ENCODE measurements at regions not wholly inside any gene's neighbourhood (a gene's known extent, or its start where the extent isn't known, plus 50 kb on each side); places are given as distances from the start of the nearest gene placed in this dataset.
A peak's percentile ranks its signal among the peaks of the same experiment; 100 is the strongest.
"Not testable (repeated sequence)": the region's sequence is repeated elsewhere in the genome, so short reads cannot be mapped to it uniquely, and the experiment has no call there.

DNA sequence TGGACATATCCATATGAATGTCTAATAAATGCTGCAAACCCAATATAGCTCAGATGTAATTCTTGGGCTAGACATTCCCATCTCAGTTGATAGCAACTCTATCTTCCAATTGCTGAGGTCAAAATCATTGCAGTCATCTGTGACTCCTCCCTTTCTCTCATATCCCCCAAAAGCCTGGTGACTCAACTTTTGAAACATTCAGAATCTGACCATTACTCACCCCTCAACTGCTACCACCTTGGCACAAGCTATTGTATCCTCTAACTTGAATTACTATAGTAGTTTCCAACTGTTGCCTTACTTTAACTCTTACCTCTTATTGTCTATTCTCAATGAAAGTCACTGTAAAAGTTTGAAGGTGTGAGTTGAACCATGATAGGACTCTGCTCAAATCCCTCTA is 600.1 kb upstream of the RGMB start:
- Histone ChIP-seq H3K9me3 (ENCODE audit: control insufficient read depth, low read length) (no peaks in the 10 kb centered on the region), H3K4me1 (ENCODE audit: control insufficient read depth, insufficient read depth, low read length) (no peaks in the 10 kb centered on the region), H3K4me3 (ENCODE audit: low read length) (no peak overlapping the region), H3K27me3 (replicated peaks; ENCODE audit: control insufficient read depth, insufficient read depth, low read length) (no peaks in the 10 kb centered on the region), H3K36me3 (ENCODE audit: control insufficient read depth, insufficient read depth, low read length, severe bottlenecking) (no peaks in the 10 kb centered on the region), H3K9ac (ENCODE audit: low read length) (no peak overlapping the region)
- DNase-seq (ENCODE audit: low read depth) = peak; percentile 1

DNA sequence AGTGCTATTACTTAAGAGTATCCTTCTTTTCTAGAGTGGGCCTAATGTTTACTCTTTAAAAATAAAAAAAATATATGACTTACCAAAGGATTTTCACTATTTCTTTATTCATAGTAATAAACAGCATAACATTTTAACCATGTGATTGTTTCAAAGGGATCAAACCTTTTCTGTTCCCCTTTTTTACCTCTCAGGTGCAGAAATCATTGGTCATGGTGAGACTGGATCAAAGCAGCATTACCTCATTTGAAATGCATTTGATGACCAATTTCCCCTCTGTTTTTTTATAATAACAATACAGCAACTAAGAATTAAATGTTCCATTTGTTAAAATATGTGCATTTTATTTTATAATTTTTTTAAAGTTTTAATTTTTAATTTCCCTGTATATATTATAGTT is 598.0 kb upstream of the RGMB start:
- Histone ChIP-seq H3K9me3 (ENCODE audit: control insufficient read depth, low read length) (no peaks in the 10 kb centered on the region), H3K4me3 (ENCODE audit: low read length) (no peak overlapping the region), H3K4me1 (ENCODE audit: control insufficient read depth, insufficient read depth, low read length) (peaks cover 2% of the 10 kb centered on the region), H3K9ac (ENCODE audit: low read length) (no peak overlapping the region), H3K36me3 (ENCODE audit: control insufficient read depth, insufficient read depth, low read length, severe bottlenecking) (no peaks in the 10 kb centered on the region), H3K27me3 (replicated peaks; ENCODE audit: control insufficient read depth, insufficient read depth, low read length) (no peaks in the 10 kb centered on the region)
- DNase-seq (ENCODE audit: low read depth) = no peak

DNA sequence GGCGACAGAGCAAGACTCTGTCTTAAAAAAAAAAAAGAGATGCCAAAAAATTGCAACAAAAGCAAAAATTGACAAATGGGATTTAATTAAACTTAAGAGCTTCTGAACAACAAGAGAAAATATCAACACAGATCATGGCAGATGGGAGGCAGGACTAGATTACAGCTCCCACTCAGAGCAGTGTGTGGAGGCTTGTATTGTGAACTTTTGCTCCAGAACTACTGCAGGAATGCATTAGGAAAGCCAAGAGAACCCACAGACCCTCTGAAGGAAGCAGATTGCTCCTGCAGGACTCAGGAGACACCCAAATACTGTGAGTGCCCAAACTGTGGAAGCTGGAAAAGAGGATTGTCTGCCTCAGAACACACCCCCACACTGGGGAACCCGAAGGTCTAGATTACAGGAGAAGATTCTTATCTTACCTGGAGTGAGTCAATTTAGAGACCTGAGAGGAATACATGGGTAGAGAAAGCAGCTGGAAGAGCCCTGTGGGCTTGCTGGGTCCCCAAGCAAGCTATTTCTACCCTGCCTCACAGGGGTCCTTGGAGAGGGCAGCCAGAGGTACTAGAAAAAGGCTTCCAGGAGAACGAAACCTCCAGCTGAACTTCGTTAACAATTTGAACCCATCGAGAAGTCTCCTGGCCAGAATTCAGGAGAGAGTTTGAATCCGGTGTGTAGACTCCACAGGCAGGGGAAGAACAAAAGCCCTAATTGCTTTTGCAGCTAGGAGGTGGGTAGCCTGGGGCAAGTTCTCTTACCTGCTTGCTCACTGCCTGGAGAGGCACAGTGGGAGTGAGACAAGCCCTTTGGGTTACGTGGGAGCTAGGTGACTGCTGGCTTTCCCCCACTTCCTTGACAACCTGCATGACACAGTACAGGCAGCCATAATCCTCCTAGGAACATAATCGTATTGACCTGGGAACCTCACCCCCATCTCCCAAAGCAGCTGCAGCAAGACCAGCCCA is 593.4 kb upstream of the RGMB start:
- no peak overlapping the region for H3K9ac ChIP-seq (ENCODE audit: low read length)
- peaks cover 3% of the 10 kb centered on the region for H3K9me3 ChIP-seq (ENCODE audit: control insufficient read depth, low read length)
- H3K4me1 ChIP-seq (ENCODE audit: control insufficient read depth, insufficient read depth, low read length) = peaks cover 2% of the 10 kb centered on the region
- H3K4me3 ChIP-seq (ENCODE audit: low read length) = no peak overlapping the region
- no peaks in the 10 kb centered on the region for H3K27me3 ChIP-seq (replicated peaks; ENCODE audit: control insufficient read depth, insufficient read depth, low read length)
- DNase-seq (ENCODE audit: low read depth) = no peak
- H3K36me3 ChIP-seq (ENCODE audit: control insufficient read depth, insufficient read depth, low read length, severe bottlenecking) = no peaks in the 10 kb centered on the region

DNA sequence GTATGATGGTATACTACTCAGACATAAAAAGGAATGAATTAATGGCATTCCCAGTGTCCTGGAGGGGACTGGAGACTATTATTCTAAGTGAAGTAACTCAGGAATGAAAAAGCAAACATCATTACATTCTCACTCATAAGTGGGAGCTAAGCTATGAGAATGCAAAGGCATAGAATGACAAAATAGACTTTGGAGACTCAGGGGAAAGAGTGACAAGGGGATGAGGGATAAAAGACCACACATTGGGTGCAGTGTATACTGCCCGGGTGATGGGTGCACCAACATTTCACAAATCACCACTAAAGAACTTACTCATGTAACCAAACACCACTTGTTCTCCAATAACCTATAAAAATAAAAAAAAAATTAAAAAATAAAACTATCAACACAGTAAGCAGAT is 587.3 kb upstream of the RGMB start:
- Histone ChIP-seq H3K4me3 (ENCODE audit: low read length) (no peak overlapping the region), H3K9ac (ENCODE audit: low read length) (no peak overlapping the region), H3K9me3 (ENCODE audit: control insufficient read depth, low read length) (peaks cover 2% of the 10 kb centered on the region), H3K4me1 (ENCODE audit: control insufficient read depth, insufficient read depth, low read length) (no peaks in the 10 kb centered on the region), H3K36me3 (ENCODE audit: control insufficient read depth, insufficient read depth, low read length, severe bottlenecking) (no peaks in the 10 kb centered on the region), H3K27me3 (replicated peaks; ENCODE audit: control insufficient read depth, insufficient read depth, low read length) (no peaks in the 10 kb centered on the region)
- no peak for DNase-seq (ENCODE audit: low read depth)

DNA sequence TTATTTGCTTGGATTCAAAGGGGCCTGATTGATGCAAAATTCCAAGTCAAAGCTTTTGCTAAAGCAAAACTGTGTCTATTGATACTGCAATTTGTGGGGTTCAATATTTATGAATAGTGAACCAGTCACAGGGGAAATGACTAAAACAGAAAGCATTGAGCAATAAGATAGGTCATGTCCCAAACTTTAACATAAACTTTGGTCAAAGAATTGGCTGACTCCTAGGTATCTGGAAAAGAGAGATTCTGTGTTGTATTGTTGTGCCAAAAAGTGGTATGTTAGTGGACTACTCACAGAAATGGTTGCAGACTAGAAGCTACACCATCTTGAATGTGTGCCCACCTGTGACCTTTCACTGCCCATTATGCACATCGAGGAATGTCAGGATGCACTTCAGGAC is 585.5 kb upstream of the RGMB start:
- Histone ChIP-seq H3K9ac (ENCODE audit: low read length) (no peak overlapping the region), H3K27me3 (replicated peaks; ENCODE audit: control insufficient read depth, insufficient read depth, low read length) (no peaks in the 10 kb centered on the region), H3K9me3 (ENCODE audit: control insufficient read depth, low read length) (no peaks in the 10 kb centered on the region), H3K4me1 (ENCODE audit: control insufficient read depth, insufficient read depth, low read length) (no peaks in the 10 kb centered on the region), H3K4me3 (ENCODE audit: low read length) (no peak overlapping the region), H3K36me3 (ENCODE audit: control insufficient read depth, insufficient read depth, low read length, severe bottlenecking) (no peaks in the 10 kb centered on the region)
- DNase-seq (ENCODE audit: low read depth) = no peak

DNA sequence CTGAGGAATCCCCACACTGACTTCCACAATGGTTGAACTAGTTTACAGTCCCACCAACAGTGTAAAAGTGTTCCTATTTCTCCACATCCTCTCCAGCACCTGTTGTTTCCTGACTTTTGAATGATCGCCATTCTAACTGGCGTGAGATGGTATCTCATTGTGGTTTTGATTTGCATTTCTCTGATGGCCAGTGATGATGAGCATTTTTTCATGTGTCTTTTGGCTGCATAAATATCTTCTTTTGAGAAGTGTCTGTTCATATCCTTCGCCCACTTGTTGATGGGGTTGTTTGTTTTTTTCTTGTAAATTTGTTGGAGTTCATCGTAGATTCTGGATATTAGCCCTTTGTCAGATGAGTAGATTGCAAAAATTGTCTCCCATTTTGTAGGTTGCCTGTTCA is 583.1 kb upstream of the RGMB start:
- not testable (repeated sequence) for DNase-seq (ENCODE audit: low read depth); H3K27me3 ChIP-seq (replicated peaks; ENCODE audit: control insufficient read depth, insufficient read depth, low read length); H3K4me1 ChIP-seq (ENCODE audit: control insufficient read depth, insufficient read depth, low read length); H3K36me3 ChIP-seq (ENCODE audit: control insufficient read depth, insufficient read depth, low read length, severe bottlenecking); H3K9me3 ChIP-seq (ENCODE audit: control insufficient read depth, low read length); H3K9ac ChIP-seq (ENCODE audit: low read length); H3K4me3 ChIP-seq (ENCODE audit: low read length)

DNA sequence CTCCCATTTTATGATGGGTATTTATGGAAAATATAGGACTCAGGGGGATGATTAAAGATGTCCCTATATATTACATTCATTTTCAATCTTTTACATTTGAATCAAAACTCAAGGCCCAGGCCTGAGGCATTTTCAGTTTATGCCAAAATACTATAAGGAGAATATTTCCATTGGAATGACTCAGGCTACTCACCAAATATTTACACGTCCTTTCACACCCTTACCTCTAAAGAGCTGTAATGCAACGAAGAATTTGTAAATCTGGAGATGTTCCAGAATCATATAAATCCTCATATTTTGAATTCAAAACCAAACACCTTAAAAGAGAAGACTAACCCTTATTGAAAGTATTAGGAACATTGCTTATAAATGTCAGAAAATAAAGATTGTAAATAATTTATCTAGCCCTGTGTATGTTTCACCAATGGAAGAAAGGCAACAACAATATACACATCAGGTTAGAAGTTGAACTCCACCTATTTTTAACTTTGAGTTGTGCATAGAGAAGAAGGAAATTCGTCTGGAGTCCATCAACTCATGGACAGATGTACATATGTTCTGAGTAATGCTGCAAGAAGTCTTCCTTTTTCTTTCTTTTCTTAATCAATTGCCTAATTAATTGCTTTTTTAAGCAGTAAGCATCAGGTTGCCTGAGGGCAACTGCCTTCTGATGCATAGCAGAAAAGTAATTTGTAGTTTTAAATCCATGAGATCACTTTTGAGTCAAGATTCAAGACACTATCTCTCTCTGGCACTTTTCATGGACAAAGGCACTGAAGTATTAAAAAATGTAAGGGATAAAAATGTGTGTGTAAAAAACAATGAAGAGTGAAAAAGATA is 579.3 kb upstream of the RGMB start:
- no peak for DNase-seq (ENCODE audit: low read depth)
- Histone ChIP-seq H3K4me3 (ENCODE audit: low read length) (no peak overlapping the region), H3K9me3 (ENCODE audit: control insufficient read depth, low read length) (no peaks in the 10 kb centered on the region), H3K4me1 (ENCODE audit: control insufficient read depth, insufficient read depth, low read length) (no peaks in the 10 kb centered on the region), H3K36me3 (ENCODE audit: control insufficient read depth, insufficient read depth, low read length, severe bottlenecking) (no peaks in the 10 kb centered on the region), H3K27me3 (replicated peaks; ENCODE audit: control insufficient read depth, insufficient read depth, low read length) (no peaks in the 10 kb centered on the region), H3K9ac (ENCODE audit: low read length) (no peak overlapping the region)

DNA sequence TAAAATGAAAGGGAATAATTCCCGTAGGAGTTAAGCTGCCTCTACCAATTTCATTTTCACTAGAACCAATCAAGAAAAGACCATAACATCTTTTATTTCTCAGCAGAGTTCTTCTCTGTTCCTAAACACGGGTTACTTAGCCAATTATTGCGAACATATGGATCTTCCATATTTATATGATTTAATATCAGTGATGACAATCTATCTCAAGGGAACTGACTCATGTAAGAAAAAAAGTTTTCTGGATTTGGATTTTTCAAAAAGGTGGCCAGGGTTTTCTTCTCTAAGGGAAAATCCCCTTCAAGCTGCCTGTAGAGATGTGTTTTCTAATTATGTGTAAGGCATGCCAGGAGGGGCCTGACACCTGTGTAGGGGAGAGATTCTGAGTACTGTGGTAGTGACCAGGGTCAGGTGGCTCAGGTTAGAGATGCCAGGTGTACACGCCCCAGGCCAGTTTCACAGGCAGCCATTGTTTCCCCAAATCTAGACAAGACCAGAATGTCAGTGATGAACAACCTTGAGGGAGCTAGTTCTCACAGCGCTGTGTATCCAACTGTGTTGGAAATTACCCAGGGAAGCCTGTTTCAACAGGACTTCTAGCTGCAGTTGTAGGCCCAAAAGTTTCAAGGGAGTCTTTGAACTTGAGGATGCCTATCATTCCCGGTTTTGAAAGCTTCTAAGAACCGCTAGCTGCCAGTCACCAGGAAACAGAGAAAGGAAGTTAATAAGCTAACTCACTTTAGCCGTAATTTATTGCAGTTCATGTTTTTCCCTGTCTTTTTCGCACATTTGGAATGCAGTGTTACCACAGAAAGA is 572.5 kb upstream of the RGMB start:
- H3K36me3 ChIP-seq (ENCODE audit: control insufficient read depth, insufficient read depth, low read length, severe bottlenecking) = no peaks in the 10 kb centered on the region
- no peak for DNase-seq (ENCODE audit: low read depth)

DNA sequence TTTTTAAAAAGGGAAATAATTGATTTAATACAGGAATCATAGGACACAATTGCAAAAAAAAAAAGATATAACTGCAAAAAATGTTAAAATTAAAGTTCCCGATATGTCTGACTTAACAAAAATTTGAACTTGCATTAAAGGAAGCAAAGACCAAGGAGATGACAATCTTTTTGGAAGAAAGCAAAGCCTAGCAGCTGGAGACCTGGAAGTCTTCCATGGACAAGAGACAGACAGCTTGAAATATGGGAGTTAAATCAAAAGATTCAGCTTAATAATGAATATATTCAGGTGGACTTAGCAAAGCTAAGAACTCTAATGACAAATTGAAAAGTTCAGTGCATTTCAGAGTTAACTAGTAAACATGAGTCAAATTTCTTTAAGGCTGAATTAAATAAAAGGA is 568.7 kb upstream of the RGMB start:
- DNase-seq (ENCODE audit: low read depth) = no peak
- H3K9me3 ChIP-seq (ENCODE audit: control insufficient read depth, low read length) = no peaks in the 10 kb centered on the region
- H3K27me3 ChIP-seq (replicated peaks; ENCODE audit: control insufficient read depth, insufficient read depth, low read length) = no peaks in the 10 kb centered on the region
- no peaks in the 10 kb centered on the region for H3K36me3 ChIP-seq (ENCODE audit: control insufficient read depth, insufficient read depth, low read length, severe bottlenecking)
- H3K4me1 ChIP-seq (ENCODE audit: control insufficient read depth, insufficient read depth, low read length) = peaks cover 8% of the 10 kb centered on the region
- no peak overlapping the region for H3K4me3 ChIP-seq (ENCODE audit: low read length)
- H3K9ac ChIP-seq (ENCODE audit: low read length) = no peak overlapping the region

More for the DNA sequence above, 572.5 kb upstream of the RGMB start:
- Histone ChIP-seq H3K9me3 (ENCODE audit: control insufficient read depth, low read length) (no peaks in the 10 kb centered on the region), H3K27me3 (replicated peaks; ENCODE audit: control insufficient read depth, insufficient read depth, low read length) (no peaks in the 10 kb centered on the region), H3K4me1 (ENCODE audit: control insufficient read depth, insufficient read depth, low read length) (peaks cover 6% of the 10 kb centered on the region), H3K9ac (ENCODE audit: low read length) (no peak overlapping the region), H3K4me3 (ENCODE audit: low read length) (no peak overlapping the region)

DNA sequence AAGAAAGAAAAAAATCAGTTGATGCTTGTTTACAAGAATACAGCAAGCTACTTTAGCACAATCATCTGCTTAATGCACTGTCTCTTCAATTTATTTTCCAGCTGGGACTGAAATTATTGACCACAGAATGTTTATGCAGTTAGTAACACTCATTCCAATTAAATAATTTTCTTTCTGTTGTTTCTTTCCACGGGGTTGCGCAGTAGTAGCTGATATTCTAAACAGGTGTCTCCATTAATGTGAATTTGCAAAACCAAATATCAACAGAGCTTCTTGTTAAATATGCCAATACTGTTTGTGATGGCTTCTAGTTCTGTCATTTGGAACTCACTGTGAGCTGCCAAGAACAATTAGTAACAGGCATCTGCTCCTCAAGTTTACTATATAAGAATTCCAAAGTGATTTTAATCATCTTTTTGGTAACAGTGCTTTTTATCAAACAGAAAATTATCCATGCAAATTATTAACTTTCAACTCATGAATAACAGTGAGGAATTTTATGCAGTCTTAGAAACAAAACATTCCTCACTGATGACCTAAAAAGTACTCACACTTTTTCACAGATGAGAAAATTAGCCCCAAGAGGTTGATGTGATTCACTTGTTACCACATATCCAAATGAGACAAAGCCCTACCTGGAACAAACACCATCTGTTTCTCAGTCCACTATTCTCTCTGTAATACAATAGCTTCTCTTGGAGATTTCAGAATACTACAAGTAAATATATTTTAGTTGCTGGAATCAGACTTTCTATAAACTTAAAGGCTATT is 567.6 kb upstream of the RGMB start:
- Histone ChIP-seq H3K4me1 (ENCODE audit: control insufficient read depth, insufficient read depth, low read length) (peaks cover 8% of the 10 kb centered on the region), H3K4me3 (ENCODE audit: low read length) (no peak overlapping the region), H3K9ac (ENCODE audit: low read length) (no peak overlapping the region), H3K27me3 (replicated peaks; ENCODE audit: control insufficient read depth, insufficient read depth, low read length) (no peaks in the 10 kb centered on the region), H3K9me3 (ENCODE audit: control insufficient read depth, low read length) (no peaks in the 10 kb centered on the region), H3K36me3 (ENCODE audit: control insufficient read depth, insufficient read depth, low read length, severe bottlenecking) (no peaks in the 10 kb centered on the region)
- peak; percentile 9 for DNase-seq (ENCODE audit: low read depth)
